ENCODE measurements at regions not wholly inside any gene's neighbourhood (a gene's known extent, or its start where the extent isn't known, plus 50 kb on each side); places are given as distances from the start of the nearest gene placed in this dataset.

GRCh38 chr3:181276358-181276896, 286.9 kb upstream of the DNAJC19 start:
- Mint-ChIP-seq H3K36me3 (ENCODE audit: low read depth) (no peaks in the 10 kb centered on the region), H3K4me3 (no peak overlapping the region), H3K27ac (no peak overlapping the region), H3K27me3 (ENCODE audit: insufficient read depth, low read depth, poor library complexity) (no peaks in the 10 kb centered on the region), H3K4me1 (no peaks in the 10 kb centered on the region), H3K9me3 (no peaks in the 10 kb centered on the region)
- no peak overlapping the region for H3K27ac ChIP-seq (ENCODE audit: low read depth)
- TF ChIP-seq CREB1 (CRISPR knock-in tag; IDR thresholded peaks at IDR 0.05; ENCODE audit: low read depth) (no peak), ZNF114 (CRISPR knock-in tag; IDR thresholded peaks at IDR 0.05) (no peak), NANOG (IDR thresholded peaks at IDR 0.05; ENCODE audit: borderline replicate concordance) (no peak), EZH2 (IDR thresholded peaks at IDR 0.05; ENCODE audit: low read depth, unreplicated experiment) (no peak), JUNB (IDR thresholded peaks at IDR 0.05; ENCODE audit: unreplicated experiment) (no peak), POLR2AphosphoS5 (IDR thresholded peaks at IDR 0.05; ENCODE audit: low read depth) (no peak), EZH2phosphoT487 (IDR thresholded peaks at IDR 0.05; ENCODE audit: unreplicated experiment) (no peak), ETS1 (IDR thresholded peaks at IDR 0.05) (no peak), REST (IDR thresholded peaks at IDR 0.05; ENCODE audit: unreplicated experiment) (no peak), STAT1 (IDR thresholded peaks at IDR 0.05; ENCODE audit: unreplicated experiment) (no peak), ZNF331 (CRISPR knock-in tag; IDR thresholded peaks at IDR 0.05; ENCODE audit: low read depth) (no peak)
- TF ChIP-seq, protein P1, sequence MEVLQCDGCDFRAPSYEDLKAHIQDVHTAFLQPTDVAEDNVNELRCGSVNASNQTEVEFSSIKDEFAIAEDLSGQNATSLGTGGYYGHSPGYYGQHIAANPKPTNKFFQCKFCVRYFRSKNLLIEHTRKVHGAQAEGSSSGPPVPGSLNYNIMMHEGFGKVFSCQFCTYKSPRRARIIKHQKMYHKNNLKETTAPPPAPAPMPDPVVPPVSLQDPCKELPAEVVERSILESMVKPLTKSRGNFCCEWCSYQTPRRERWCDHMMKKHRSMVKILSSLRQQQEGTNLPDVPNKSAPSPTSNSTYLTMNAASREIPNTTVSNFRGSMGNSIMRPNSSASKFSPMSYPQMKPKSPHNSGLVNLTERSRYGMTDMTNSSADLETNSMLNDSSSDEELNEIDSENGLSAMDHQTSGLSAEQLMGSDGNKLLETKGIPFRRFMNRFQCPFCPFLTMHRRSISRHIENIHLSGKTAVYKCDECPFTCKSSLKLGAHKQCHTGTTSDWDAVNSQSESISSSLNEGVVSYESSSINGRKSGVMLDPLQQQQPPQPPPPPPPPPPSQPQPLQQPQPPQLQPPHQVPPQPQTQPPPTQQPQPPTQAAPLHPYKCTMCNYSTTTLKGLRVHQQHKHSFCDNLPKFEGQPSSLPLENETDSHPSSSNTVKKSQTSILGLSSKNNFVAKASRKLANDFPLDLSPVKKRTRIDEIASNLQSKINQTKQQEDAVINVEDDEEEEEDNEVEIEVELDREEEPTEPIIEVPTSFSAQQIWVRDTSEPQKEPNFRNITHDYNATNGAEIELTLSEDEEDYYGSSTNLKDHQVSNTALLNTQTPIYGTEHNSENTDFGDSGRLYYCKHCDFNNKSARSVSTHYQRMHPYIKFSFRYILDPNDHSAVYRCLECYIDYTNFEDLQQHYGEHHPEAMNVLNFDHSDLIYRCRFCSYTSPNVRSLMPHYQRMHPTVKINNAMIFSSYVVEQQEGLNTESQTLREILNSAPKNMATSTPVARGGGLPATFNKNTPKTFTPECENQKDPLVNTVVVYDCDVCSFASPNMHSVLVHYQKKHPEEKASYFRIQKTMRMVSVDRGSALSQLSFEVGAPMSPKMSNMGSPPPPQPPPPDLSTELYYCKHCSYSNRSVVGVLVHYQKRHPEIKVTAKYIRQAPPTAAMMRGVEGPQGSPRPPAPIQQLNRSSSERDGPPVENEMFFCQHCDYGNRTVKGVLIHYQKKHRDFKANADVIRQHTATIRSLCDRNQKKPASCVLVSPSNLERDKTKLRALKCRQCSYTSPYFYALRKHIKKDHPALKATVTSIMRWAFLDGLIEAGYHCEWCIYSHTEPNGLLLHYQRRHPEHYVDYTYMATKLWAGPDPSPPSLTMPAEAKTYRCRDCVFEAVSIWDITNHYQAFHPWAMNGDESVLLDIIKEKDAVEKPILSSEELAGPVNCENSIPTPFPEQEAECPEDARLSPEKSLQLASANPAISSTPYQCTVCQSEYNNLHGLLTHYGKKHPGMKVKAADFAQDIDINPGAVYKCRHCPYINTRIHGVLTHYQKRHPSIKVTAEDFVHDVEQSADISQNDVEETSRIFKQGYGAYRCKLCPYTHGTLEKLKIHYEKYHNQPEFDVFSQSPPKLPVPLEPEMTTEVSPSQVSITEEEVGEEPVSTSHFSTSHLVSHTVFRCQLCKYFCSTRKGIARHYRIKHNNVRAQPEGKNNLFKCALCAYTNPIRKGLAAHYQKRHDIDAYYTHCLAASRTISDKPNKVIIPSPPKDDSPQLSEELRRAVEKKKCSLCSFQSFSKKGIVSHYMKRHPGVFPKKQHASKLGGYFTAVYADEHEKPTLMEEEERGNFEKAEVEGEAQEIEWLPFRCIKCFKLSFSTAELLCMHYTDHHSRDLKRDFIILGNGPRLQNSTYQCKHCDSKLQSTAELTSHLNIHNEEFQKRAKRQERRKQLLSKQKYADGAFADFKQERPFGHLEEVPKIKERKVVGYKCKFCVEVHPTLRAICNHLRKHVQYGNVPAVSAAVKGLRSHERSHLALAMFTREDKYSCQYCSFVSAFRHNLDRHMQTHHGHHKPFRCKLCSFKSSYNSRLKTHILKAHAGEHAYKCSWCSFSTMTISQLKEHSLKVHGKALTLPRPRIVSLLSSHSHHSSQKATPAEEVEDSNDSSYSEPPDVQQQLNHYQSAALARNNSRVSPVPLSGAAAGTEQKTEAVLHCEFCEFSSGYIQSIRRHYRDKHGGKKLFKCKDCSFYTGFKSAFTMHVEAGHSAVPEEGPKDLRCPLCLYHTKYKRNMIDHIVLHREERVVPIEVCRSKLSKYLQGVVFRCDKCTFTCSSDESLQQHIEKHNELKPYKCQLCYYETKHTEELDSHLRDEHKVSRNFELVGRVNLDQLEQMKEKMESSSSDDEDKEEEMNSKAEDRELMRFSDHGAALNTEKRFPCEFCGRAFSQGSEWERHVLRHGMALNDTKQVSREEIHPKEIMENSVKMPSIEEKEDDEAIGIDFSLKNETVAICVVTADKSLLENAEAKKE (CRISPR knock-in tag; IDR thresholded peaks at IDR 0.05) = no peak
- TF ChIP-seq, protein P2, sequence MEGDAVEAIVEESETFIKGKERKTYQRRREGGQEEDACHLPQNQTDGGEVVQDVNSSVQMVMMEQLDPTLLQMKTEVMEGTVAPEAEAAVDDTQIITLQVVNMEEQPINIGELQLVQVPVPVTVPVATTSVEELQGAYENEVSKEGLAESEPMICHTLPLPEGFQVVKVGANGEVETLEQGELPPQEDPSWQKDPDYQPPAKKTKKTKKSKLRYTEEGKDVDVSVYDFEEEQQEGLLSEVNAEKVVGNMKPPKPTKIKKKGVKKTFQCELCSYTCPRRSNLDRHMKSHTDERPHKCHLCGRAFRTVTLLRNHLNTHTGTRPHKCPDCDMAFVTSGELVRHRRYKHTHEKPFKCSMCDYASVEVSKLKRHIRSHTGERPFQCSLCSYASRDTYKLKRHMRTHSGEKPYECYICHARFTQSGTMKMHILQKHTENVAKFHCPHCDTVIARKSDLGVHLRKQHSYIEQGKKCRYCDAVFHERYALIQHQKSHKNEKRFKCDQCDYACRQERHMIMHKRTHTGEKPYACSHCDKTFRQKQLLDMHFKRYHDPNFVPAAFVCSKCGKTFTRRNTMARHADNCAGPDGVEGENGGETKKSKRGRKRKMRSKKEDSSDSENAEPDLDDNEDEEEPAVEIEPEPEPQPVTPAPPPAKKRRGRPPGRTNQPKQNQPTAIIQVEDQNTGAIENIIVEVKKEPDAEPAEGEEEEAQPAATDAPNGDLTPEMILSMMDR (conservative IDR thresholded peaks at IDR 0.05; ENCODE audit: low read depth in 2 of 2) = no peak
- DNase-seq (ENCODE audit: low spot score) (no peak), ATAC-seq (no peak)
- H3K4me3 ChIP-seq = no peak overlapping the region
- no peaks in the 10 kb centered on the region for H3K36me3 ChIP-seq (ENCODE audit: insufficient read depth)
- no peaks in the 10 kb centered on the region for H3K9me2 ChIP-seq (ENCODE audit: insufficient read depth)
- no peaks in the 10 kb centered on the region for H4K20me1 ChIP-seq (replicated peaks; ENCODE audit: insufficient read depth)
- H3K27me3 ChIP-seq (ENCODE audit: insufficient read depth) = no peaks in the 10 kb centered on the region
- no peaks in the 10 kb centered on the region for H3K79me2 ChIP-seq (replicated peaks; ENCODE audit: insufficient read depth)
- no peaks in the 10 kb centered on the region for H3F3A ChIP-seq (replicated peaks; ENCODE audit: low read depth)
- H3K4me2 ChIP-seq = no peak overlapping the region
- no peak overlapping the region for H2AFZ ChIP-seq
- H3K4me1 ChIP-seq (ENCODE audit: insufficient read depth) = no peaks in the 10 kb centered on the region

All from GM23338 (cell line).